ENCODE measurements at regions not wholly inside any gene's neighbourhood (a gene's known extent, or its start where the extent isn't known, plus 50 kb on each side); places are given as distances from the start of the nearest gene placed in this dataset.

DNA sequence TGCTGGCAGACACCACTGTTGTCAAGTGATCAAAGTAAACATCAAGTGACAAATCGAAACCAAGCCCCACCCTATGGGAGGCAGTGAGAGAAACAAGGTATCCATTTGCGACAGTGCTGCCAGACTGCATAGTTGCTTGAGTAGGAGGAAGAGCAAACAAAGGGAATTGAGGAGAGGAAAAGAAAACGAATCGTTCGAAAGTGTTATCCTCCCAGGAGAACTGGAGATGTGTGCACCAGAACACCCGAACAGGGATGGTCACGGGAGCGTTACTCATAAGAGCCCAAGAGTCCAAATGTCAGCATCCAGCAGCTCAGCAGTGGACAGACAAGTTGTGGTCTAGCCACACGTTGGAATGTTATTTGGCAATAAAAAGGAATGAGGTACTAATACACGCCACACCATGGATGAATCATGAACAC lies 58.4 kb upstream of the NUP50 start:
- TF ChIP-seq EZH2phosphoT487 (IDR thresholded peaks at IDR 0.05) (no peak), EZH2 (IDR thresholded peaks at IDR 0.05) (no peak), CTCF (IDR thresholded peaks at IDR 0.05) (no peak)
